ENCODE measurements at regions not wholly inside any gene's neighbourhood (a gene's known extent, or its start where the extent isn't known, plus 50 kb on each side); places are given as distances from the start of the nearest gene placed in this dataset.

DNA sequence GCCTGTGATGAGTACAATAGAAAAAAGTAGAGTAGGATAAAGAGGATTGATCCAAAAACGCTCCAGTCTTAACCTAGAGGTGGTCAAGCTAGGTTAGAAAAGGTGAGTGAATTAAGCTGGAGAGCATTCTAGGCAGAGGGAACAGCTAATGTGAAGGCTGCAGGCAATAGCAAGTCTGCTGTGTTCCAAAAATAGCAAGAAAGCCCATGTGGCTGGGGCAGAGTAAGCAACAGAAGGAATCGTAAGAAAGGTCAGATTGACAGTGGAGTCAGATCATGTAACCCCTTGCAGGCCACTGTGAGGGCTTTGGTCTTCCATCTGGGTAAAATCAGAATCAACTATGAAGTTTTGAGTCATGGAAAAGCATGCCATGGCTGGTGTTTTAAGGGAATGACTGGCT is 155.0 kb downstream of the OPN5 start:
- H3K27ac ChIP-seq = no peak overlapping the region
- DNase-seq (ENCODE audit: low read depth, low spot score) = no peak

DNA sequence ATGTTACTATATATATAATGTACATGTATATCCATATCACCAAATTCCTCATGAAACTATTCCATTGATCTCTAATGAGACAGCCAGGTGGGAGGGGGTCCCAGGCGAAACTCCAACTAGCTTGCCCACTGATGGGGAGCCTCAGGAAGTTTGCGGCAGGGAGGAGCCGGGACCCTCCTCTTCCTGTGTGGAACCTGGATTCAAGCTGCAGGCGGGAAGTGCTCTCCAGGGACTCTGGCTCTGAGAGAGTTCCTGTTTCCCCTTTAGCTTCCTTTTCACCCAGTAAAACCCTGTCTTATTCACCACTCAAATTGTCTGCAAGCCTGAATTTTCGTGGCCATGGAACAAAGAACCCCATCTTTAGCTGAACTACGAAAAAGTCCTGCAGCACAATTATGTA is 152.2 kb downstream of the OPN5 start:
- H3K27ac ChIP-seq = no peak overlapping the region
- no peak for DNase-seq (ENCODE audit: low read depth, low spot score)

DNA sequence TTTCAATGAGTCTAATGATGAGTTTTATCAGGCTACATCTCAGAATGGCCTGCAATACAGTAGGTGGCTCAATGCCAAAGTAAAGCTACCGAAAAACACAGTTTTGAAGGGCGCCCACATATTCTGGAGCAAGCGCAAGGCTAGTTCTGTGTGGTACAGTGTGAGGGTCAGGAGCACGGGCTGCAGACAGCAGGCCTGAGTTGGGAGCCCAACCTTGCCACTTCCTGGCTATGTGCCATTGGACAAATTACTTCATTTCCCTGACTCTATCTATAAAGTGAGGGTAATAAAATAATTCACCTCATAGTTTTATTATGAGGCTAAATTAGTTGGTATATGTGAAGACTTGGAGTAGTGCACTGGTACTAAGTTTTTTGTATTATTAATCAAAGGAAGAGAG is 150.7 kb downstream of the OPN5 start:
- H3K27ac ChIP-seq = no peak overlapping the region
- no peak for DNase-seq (ENCODE audit: low read depth, low spot score)

DNA sequence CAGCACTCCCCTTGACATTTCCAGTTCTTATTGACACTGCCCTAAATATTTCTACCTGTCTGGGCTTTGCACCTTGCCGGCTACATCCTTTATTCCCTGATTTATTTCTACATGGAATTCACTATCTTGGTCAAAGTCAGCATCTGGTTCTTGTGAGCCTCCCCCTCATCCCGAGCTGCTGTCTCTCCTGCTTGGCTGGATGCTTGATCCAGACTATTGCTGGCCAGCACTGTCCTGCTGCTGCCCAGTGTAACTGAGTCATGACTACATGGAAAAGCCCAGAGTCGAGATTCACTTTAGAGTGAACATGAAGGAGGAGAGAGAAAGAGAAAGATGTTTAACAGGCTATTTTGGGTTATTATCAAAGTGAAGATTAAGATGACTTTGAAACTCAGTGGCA is 142.2 kb downstream of the OPN5 start:
- no peak for DNase-seq (ENCODE audit: low read depth, low spot score)
- no peak overlapping the region for H3K27ac ChIP-seq

DNA sequence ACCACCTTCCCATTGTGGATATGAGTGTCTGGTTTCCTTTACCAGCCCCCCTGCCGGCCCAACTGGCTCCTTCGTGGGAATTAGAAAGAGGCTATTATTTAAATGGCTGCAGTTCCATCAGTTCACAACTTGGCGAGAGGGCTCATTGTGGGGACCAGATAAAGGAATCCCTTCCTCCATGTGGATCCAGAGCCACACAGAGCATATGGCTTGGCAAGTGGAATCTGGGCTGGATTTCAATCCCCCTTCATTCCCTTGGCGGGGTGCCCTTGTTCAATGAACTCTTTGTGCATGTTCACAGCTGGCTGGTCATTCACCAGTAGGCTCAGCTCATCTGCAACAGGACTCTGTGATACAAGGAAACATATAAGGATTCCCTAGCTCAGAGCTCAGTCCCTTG is 140.6 kb downstream of the OPN5 start:
- no peak for DNase-seq (ENCODE audit: low read depth, low spot score)
- no peak overlapping the region for H3K27ac ChIP-seq

DNA sequence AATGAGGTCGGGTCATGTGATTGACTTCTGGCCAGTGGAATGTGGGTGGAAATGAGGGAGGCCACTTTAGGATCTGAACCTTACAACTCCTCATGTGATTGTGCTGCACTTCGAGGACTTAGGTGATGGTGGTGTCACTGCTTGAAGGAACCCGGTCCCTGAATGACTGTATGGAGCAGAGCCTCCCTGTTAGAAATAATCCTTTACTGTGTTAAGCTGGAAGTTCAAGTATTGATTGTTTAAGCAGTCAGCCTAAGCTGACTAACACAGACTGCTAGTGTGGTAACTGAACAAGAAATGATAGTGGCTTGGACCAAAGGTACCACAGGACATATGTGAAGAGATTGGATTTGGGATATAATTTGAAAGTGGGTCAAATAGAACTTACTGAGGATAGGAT is 138.0 kb downstream of the OPN5 start:
- no peak for DNase-seq (ENCODE audit: low read depth, low spot score)
- H3K27ac ChIP-seq = no peak overlapping the region

DNA sequence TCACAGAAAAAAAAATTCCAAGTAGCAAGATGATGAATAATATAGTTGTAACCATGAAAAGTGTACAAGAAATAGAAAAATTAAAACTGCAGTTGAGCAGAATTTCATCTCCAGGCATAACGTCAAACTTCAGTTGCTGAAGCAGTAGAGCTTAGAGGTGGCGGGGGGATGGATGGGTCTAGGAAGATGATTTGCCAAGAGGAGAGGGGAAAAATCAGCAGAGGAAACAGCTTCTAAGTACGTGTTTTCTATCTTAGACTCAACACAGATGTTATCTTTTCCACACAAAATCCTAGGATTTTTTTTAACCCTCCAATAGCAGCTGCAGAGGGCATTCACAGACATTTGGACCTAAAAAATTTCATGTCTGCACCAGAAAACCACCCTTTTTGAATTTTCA is 136.0 kb downstream of the OPN5 start:
- DNase-seq (ENCODE audit: low read depth, low spot score) = no peak
- H3K27ac ChIP-seq = no peak overlapping the region

DNA sequence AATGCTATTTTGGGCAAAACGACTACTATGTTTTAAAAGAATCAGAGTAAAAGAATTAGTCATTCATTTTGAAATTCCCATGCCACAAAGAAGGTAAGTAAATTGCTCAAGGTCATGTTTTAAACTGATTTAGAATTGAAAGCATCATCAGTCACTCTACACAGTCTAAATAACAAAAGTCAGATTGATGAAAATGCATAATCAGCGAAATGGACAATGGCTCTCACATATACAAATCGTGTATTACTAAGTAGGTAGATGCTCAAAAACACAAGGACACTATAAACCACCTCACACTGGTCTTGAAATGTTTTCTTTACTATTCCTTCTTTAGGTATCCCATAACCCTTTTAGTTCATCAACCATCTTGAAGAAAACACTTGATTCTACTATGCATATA is 135.4 kb downstream of the OPN5 start:
- DNase-seq (ENCODE audit: low read depth, low spot score) = no peak
- no peak overlapping the region for H3K27ac ChIP-seq

DNA sequence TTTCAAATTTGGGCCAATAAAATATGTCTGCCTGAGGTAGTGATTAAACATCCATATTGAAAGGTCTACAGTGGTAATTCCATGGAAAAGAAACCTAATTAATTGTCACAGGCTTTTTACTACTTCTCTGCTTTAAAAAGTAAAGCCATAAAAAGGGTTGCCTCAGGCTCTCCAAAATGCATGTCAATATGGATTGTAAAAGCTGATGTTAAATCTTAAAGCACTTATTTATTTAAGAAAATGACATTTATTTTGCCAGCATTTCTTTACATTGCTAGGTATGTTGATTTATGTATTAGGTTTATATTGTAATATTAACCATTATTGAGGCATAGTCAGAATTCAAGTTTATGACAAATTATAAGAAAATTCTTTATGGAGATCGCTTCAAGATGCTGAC is 133.2 kb downstream of the OPN5 start:
- H3K27ac ChIP-seq = no peak overlapping the region
- DNase-seq (ENCODE audit: low read depth, low spot score) = no peak

DNA sequence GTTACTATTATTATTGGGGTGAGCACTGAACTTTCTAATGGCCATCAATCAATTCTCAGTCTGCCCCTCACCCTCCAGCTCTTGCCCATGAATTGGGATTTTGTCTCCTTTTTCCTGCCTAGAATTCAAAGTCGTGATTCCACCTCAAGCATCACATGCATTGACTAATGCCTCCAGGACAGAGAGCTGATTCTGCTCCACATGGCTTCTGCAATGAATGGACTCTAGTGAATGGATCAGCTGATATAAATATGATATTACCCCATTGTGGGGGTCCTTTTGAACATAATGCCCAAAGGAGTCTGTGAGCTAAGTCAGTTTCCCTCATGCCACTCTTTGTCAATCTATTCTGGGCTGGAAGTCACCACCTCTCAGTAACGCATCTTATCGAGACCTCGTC is 126.4 kb downstream of the OPN5 start:
- H3K27ac ChIP-seq = no peak overlapping the region
- no peak for DNase-seq (ENCODE audit: low read depth, low spot score)

DNA sequence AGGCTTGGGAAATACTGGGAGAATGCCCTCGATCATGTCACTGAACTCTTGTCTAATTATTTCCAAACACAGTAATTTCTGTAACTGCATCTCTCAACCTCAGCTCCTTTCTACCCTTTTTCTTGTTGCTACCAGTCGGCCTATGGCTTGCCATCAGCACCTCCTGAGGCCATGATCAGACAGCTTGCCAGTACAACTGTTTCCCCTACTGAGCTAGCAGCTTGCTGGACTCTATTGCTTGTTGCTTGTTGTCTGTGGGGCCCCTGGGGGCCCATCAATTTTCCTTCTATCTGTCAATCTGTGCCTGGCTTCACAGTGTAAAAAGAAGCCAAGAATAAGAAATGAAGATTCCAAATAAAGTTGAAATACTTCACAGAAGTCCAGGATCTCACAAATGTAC is 123.9 kb downstream of the OPN5 start:
- H3K27ac ChIP-seq = no peak overlapping the region
- DNase-seq (ENCODE audit: low read depth, low spot score) = no peak

DNA sequence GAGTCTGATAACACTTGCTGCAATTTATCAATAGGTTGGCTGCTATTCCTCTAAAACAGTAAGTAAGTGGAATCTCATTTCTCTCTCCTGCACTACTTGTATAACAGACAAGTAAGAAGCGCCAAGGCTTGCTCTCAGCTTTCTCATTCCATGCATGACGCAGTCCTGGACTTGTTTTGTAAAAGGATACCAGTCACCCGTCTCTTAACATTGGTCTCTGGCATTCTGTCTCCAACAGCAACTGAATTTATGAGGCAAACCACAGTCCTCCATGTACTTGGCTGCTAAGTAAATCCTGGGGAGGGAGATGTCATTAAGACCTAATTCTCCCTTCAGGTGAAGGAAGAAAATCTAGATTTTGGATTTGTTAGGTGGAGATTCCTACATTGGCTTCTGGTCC is 115.4 kb downstream of the OPN5 start:
- no peak overlapping the region for H3K27ac ChIP-seq
- no peak for DNase-seq (ENCODE audit: low read depth, low spot score)

DNA sequence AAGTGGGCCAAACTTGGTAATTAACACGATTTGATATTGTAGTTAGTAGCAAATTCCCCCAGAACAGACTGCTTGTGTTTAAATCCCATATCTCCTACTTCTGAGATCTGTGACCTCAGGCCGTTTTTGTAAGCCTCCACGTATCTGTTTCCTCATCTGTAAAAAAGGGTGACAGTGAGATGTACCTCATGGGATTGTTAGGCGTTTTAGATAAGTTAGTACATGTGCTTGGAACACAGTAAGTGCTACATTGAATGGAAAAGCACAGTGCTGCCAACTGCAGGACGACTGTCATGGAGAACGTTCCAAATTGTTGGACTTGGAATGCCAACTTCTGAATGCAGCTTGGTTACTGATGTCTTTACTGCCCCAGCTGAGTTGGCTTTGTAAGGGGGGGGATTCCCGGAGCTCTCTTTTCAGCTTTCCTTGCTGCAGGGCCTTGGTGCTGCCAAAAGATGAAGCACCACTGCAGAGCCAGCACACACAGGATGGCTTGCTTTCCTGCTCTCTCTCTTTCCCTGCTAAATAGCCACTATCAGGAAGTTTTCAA is 108.6 kb downstream of the OPN5 start:
- no peak for DNase-seq (ENCODE audit: low read depth, low spot score)
- no peak overlapping the region for H3K27ac ChIP-seq

DNA sequence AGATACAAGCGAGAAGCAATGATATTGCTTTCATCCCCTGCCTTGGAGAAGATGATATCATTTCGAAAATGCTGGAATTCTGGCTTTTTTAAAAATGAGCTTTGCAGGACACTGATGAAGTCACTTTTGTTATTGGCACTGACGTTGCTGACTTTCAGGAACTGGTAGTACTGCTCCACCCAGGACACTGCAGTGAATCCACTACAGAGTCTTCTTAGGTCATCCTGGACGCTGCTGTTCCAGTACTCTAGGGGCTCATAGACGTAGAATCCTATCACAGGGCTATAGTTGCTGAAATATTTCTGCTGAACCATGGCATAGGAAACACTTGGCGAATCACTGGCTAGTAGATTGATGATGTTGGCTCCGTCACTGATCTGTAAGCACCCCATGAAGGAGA is 97.2 kb downstream of the OPN5 start:
- no peak for DNase-seq (ENCODE audit: low read depth, low spot score)
- H3K27ac ChIP-seq = no peak overlapping the region

Data from epithelial cell of prostate (primary cell).